ENCODE measurements at regions not wholly inside any gene's neighbourhood (a gene's known extent, or its start where the extent isn't known, plus 50 kb on each side); places are given as distances from the start of the nearest gene placed in this dataset.

- TF ChIP-seq, protein P1, sequence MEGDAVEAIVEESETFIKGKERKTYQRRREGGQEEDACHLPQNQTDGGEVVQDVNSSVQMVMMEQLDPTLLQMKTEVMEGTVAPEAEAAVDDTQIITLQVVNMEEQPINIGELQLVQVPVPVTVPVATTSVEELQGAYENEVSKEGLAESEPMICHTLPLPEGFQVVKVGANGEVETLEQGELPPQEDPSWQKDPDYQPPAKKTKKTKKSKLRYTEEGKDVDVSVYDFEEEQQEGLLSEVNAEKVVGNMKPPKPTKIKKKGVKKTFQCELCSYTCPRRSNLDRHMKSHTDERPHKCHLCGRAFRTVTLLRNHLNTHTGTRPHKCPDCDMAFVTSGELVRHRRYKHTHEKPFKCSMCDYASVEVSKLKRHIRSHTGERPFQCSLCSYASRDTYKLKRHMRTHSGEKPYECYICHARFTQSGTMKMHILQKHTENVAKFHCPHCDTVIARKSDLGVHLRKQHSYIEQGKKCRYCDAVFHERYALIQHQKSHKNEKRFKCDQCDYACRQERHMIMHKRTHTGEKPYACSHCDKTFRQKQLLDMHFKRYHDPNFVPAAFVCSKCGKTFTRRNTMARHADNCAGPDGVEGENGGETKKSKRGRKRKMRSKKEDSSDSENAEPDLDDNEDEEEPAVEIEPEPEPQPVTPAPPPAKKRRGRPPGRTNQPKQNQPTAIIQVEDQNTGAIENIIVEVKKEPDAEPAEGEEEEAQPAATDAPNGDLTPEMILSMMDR (IDR thresholded peaks at IDR 0.05; ENCODE audit: insufficient read depth, low read length) = no peak
- TF ChIP-seq REST (IDR thresholded peaks at IDR 0.05; ENCODE audit: insufficient replicate concordance, low read depth) = no peak
- TF ChIP-seq POLR2AphosphoS5 (IDR thresholded peaks at IDR 0.05; ENCODE audit: low read depth) = no peak
Measured at GRCh38 chr5:88643315-88643714, 239.7 kb downstream of the MEF2C start.

All from HL-60 (cell line).